ENCODE measurements at regions not wholly inside any gene's neighbourhood (a gene's known extent, or its start where the extent isn't known, plus 50 kb on each side); places are given as distances from the start of the nearest gene placed in this dataset.

GRCh38 chr5:105751908-105752307 is 1918.8 kb downstream of the EFNA5 start:
- TF ChIP-seq CTCF (conservative IDR thresholded peaks at IDR 0.05) (no peak), ZFX (IDR thresholded peaks at IDR 0.05) (no peak)
- no peak overlapping the region for H3K27ac ChIP-seq

- no peak for TF ChIP-seq CTCF (conservative IDR thresholded peaks at IDR 0.05)
- TF ChIP-seq ZFX (IDR thresholded peaks at IDR 0.05): no peak
- no peak overlapping the region for H3K27ac ChIP-seq
These were observed 1925.6 kb downstream of the EFNA5 start for GRCh38 chr5:105745111-105745510.

GRCh38 chr5:105740242-105740641 is 1930.5 kb downstream of the EFNA5 start:
- H3K27ac ChIP-seq: no peak overlapping the region
- no peak for TF ChIP-seq CTCF (conservative IDR thresholded peaks at IDR 0.05)

- TF ChIP-seq CTCF (conservative IDR thresholded peaks at IDR 0.05) (no peak), ZFX (IDR thresholded peaks at IDR 0.05) (no peak)
- no peak overlapping the region for H3K27ac ChIP-seq
These were observed 1931.0 kb downstream of the EFNA5 start for GRCh38 chr5:105739732-105740131.

- TF ChIP-seq ZFX (IDR thresholded peaks at IDR 0.05) (no peak), CTCF (conservative IDR thresholded peaks at IDR 0.05) (no peak)
- no peak overlapping the region for H3K27ac ChIP-seq
These were observed 1935.0 kb downstream of the EFNA5 start for GRCh38 chr5:105735704-105736103.

GRCh38 chr5:105730982-105731381 is 1939.8 kb downstream of the EFNA5 start:
- H3K27ac ChIP-seq: no peak overlapping the region

GRCh38 chr5:105726093-105726492 is 1944.6 kb downstream of the EFNA5 start:
- H3K27ac ChIP-seq: no peak overlapping the region

More at GRCh38 chr5:105730982-105731381, 1939.8 kb downstream of the EFNA5 start:
- no peak for TF ChIP-seq ZFX (IDR thresholded peaks at IDR 0.05)
- TF ChIP-seq CTCF (conservative IDR thresholded peaks at IDR 0.05): no peak

More at GRCh38 chr5:105726093-105726492, 1944.6 kb downstream of the EFNA5 start:
- TF ChIP-seq CTCF (conservative IDR thresholded peaks at IDR 0.05) (no peak), ZFX (IDR thresholded peaks at IDR 0.05) (no peak)
